PC-3 (cell line): ENCODE measurements at regions not wholly inside any gene's neighbourhood (a gene's known extent, or its start where the extent isn't known, plus 50 kb on each side); places are given as distances from the start of the nearest gene placed in this dataset.

Experiments used
- EZH2 ChIP-seq: fragments of 300-600 bp; sonication (generic); IDR thresholded peaks from one replicate; pipeline ENCODE4 v1.6.1; 2017; ENCODE audit warnings: antibody characterized with exemption, mild to moderate bottlenecking, low read length; ENCODE audit not compliant: unreplicated experiment
- TF ChIP-seq, protein P1 (sequence below): fragments of 300-600 bp; sonication (generic); conservative IDR thresholded peaks from 2 replicates; pipeline ENCODE4 v1.5.1; 2017; ENCODE audit warnings: antibody characterized with exemption, low read depth, mild to moderate bottlenecking, low read length

- TF ChIP-seq, protein P1, sequence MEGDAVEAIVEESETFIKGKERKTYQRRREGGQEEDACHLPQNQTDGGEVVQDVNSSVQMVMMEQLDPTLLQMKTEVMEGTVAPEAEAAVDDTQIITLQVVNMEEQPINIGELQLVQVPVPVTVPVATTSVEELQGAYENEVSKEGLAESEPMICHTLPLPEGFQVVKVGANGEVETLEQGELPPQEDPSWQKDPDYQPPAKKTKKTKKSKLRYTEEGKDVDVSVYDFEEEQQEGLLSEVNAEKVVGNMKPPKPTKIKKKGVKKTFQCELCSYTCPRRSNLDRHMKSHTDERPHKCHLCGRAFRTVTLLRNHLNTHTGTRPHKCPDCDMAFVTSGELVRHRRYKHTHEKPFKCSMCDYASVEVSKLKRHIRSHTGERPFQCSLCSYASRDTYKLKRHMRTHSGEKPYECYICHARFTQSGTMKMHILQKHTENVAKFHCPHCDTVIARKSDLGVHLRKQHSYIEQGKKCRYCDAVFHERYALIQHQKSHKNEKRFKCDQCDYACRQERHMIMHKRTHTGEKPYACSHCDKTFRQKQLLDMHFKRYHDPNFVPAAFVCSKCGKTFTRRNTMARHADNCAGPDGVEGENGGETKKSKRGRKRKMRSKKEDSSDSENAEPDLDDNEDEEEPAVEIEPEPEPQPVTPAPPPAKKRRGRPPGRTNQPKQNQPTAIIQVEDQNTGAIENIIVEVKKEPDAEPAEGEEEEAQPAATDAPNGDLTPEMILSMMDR: no peak
- TF ChIP-seq EZH2: no peak
Observed at GRCh38 chr17:62172492-62173291, 107.6 kb upstream of the MED13 start.
